Suppressor macrophage treated with lipopolysaccharide for 4 hours (primary cell): ENCODE measurements at regions not wholly inside any gene's neighbourhood (a gene's known extent, or its start where the extent isn't known, plus 50 kb on each side); places are given as distances from the start of the nearest gene placed in this dataset.
A peak's percentile ranks its signal among the peaks of the same experiment; 100 is the strongest.
"Not testable (repeated sequence)": the region's sequence is repeated elsewhere in the genome, so short reads cannot be mapped to it uniquely, and the experiment has no call there.

Experiments
- DNase-seq: peaks from one replicate; pipeline ENCODE4 v3.0.0-alpha.2; 2020

DNA sequence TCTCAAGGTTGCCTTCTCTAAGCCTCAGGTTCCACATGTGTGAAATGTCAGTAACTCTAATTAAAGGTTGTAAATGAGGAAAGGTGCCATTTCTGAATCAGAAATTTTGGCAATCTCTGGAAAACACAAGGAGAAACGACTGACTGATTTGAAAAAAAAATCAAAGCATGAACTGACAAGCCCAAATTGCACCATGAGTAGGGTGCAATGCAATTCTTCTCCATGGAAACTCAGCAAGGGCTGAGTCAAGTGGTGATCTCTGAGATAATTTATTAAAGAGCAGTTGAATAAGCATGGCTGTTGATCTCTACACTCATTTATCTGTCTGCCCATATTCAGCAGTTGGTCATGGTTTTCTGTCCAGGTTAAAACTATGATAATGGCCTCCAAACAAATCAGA lies 201.6 kb upstream of the CMC1 start:
- no peak for DNase-seq

GRCh38 chr3:28042095-28042635 lies 199.3 kb upstream of the CMC1 start:
- no peak for DNase-seq

- DNase-seq = no peak
Observed at GRCh38 chr3:28042707-28043106, 198.7 kb upstream of the CMC1 start.

DNA sequence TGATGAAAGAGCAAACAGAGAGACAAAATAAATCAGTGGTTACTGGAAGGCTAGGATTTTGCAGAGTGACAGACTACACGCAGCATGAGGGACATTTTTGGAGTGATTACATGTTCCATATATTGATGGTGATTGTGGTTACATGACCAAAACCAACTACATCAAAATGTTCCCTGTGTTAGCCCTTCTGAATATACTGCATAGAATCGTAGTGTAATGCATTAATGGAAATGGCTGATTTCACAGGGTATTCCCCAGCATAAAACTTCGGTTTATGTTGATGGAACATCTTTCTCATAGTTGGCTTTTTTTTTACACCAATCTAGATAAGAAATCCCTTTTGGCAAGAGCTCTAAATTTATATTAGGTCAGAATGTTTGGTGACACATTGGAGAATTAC lies 191.3 kb upstream of the CMC1 start:
- no peak for DNase-seq

DNA sequence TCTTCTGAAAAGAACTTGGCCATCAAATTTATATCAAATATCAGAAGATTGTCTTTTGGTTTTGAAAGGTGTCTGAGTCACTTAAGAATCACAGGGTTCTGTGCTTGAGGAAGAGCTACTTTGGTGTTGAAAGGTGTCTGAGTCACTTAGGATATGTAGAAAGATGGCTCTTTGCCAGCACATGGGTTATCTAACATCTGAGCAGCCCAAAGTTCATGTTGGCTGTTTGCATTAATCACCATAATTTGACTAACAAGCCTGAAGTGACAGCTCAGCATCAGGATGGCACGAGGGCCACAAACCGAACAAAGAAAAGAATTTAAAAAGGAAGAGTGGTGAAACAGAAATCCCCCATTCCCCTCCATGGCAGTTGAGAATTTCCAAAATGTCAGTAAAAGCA lies 190.5 kb upstream of the CMC1 start:
- peak; percentile 16 for DNase-seq

- DNase-seq = no peak
Observed at GRCh38 chr3:28053759-28054158, 187.7 kb upstream of the CMC1 start.

GRCh38 chr3:28056806-28057205 lies 184.6 kb upstream of the CMC1 start:
- no peak for DNase-seq

DNA sequence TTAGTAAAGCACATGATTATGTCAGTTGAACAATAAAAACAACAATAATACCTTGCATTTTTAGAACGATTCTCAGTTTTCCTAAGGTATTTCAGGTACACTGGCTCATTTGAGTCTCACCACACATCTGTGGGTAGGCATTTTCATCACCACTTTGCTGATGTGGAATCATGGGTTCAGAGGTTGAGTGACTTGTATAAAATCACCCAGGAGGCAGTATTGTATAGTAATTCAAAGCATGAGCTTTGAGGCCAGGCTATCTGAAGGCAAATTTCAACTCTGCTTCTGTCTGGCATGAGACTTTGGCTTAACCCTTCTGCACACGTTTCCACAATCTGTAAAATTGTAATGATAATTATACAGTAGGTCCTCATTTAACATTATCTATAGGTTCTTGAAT lies 183.9 kb upstream of the CMC1 start:
- no peak for DNase-seq

DNA sequence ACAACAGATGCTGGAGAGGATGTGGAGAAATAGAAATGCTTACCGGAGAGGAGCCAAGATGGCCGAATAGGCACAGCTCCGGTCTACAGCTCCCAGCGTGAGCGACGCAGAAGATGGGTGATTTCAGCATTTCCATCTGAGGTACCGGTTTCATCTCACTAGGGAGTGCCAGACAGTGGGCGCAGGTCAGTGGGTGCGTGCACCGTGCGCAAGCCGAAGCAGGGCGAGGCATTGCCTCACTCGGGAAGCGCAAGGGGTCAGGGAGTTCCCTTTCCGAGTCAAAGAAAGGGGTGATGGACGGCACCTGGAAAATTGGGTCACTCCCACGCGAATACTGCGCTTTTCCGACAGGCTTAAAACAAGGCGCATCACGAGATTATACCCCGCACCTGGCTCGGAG lies 182.2 kb upstream of the CMC1 start:
- not testable (repeated sequence) for DNase-seq

DNA sequence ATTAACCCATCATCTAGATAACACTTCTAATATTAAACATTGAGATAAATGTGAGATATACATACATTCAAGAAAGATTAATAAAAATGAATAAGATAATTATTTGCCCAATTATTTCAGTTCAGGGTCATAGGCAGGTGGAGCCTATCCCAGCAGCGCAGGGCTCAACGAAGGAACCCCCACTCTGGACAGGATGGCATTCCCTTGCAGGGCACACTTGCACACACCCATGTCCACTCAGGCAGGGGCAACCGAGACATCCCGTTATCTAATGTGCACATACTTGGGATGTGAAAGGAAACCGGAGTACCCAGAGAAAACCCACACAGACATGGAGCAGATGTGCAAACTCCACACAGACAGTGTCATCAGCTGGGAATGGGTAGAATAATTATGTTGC lies 175.4 kb upstream of the CMC1 start:
- no peak for DNase-seq

GRCh38 chr3:28067014-28067413 lies 174.4 kb upstream of the CMC1 start:
- no peak for DNase-seq

- no peak for DNase-seq
Observed at GRCh38 chr3:28068342-28068741, 173.1 kb upstream of the CMC1 start.

GRCh38 chr3:28069438-28069837 lies 172.0 kb upstream of the CMC1 start:
- no peak for DNase-seq

DNA sequence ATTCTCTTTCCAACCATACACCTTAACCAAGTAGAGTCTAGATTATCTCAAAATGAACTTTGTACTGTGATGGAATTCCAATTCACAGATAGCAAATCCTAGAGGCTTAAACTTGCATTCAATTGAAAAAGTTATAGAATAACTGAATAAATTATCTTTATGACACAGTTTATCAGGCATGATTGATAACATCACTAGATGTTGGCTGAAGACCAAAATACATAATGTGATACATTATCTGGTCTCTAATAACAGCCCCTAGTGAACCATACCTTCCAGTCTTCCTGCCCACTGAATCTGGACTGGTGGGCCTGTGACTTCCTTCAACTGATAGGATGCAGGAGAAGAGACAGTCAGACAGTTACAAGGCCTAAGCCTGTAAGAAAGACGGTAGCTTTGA lies 165.2 kb upstream of the CMC1 start:
- no peak for DNase-seq

DNA sequence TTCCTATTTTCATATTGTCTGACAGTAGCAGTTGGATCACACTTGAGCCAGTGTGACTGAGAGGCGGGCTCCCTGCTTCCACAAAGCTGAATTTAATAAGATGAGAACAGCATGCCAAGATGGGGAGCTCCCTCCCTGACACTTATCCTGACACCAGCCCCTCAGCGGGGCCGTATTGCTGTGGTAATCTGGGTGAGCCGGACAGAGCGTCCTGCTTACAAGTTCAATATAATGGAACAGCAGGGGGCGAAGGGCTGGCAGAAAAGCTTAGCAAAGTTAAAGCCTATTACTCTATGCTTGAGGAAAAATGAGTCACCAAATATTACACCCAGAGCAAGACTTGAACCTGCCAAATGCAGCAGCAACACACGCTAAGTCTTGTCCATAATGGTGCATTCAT lies 163.8 kb upstream of the CMC1 start:
- DNase-seq = no peak

DNA sequence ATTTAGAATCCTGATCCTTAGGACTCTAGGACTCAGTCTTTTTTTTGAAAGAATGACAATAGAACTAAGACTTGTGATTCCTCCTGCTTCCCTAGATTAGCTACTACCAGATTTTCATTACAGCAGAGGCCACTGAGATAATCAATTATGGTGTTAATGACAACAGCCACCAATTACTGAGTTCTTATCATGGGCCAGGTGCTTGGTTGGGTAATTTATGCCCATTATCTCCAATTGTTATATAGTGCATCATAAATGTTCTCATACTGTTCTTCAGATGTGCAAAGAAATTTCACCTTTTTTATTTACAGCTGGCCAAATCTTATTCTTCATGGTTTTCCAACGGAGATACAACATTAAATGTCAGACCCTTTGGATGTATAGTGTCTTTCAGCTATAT lies 162.9 kb upstream of the CMC1 start:
- no peak for DNase-seq

GRCh38 chr3:28080716-28081115 lies 160.7 kb upstream of the CMC1 start:
- DNase-seq = no peak

DNA sequence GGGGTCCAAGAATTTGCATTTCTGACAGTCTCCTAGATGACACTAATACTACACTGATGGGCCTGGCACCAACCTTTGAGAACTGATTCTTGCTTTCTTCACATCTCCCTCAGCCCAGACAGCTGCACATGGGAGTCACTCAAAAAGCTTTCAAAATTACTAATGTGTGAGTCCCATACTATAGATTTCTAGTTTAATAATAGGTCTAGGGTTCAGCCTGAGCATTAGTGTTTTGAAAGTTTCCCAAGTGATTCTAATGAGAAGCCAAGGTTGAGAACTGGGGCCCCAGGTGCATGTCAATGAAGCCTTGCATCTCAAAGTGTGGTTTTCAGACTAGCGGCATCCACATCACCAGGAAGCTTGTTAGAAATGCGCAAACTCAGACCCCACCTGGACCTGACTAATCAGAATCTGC lies 159.9 kb upstream of the CMC1 start:
- no peak for DNase-seq

DNA sequence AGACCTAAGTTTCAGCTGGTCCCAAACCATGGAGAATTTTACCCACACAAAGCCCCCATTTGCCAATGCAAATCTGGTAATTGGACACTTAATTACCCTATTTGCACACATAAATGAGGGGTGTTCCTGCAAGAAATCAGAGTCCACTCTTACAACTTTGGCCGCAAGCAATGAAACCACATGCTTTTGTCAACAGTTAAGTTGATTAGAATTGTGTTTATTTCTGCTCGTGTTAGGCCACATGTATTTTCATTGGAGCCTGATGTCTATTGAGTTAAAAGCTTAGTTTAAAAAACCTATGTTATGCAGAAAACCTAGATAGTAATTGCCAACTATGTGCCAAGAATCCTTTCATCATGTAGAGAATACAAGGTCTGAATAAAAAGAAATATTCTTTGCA lies 153.8 kb upstream of the CMC1 start:
- DNase-seq = no peak

GRCh38 chr3:28088811-28089526 lies 152.4 kb upstream of the CMC1 start:
- no peak for DNase-seq

GRCh38 chr3:28089527-28089897 lies 151.9 kb upstream of the CMC1 start:
- DNase-seq = no peak

DNA sequence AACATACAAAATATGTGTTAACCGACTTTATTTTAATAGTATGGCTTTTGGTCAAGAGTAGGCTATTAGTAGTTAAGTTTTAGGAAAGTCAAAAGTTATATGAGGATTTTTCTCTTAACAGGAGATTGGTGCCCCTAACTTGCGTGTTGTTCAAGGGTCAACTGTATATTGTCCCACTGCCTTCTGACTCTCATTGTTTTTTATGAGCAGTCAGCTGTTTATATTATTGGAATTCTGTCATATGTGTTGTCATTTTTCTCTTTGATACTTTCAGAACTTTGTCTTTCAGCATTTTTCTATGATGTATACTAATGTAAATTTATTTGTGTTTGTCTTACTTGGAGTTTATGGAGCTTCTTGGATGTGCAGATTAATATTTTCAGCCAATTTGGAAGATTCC lies 142.1 kb upstream of the CMC1 start:
- DNase-seq = no peak

DNA sequence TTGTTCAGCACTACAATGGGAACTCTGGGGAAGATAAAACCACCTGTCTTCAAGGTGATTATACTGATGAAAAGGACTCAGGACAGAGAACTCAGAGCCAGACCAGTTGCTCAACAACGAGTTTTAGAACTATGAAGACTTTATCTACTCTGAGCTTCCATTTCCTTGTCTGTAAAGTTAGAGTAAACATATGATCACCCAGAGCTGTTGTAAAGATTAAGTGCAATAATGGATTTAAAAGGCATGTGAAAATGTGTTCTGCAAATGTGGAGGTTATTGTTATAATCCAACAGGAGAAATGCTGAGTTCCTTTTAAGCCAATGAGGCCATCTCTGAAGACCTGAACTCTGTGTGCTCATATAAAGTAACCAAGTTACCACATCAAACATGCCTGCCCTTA lies 139.7 kb upstream of the CMC1 start:
- no peak for DNase-seq

DNA sequence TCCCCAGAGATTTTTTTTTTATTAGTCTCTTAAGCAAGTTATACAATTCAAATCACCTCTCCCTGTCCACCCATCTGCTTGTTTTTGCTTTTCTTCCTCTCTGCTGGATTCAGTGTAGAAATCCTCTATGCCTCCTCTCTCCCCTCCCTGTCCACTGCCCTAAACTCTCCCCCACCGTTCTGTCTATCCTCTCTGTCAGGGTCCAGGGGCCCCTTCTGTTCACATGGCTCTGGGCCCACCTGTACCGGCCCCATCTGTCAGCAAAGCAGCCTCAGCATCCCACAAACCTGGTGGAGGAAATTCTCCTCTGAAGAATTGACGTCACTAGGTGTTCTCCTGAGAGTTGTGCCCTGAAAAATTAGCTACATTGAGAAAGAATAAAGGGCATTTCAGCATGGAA lies 137.6 kb upstream of the CMC1 start:
- DNase-seq = no peak

GRCh38 chr3:28104896-28105534 lies 136.4 kb upstream of the CMC1 start:
- DNase-seq = no peak
